ENCODE measurements at regions not wholly inside any gene's neighbourhood (a gene's known extent, or its start where the extent isn't known, plus 50 kb on each side); places are given as distances from the start of the nearest gene placed in this dataset.

- intact Hi-C loops (cut with DNase I), result loop anchor here (10.0 kb wide), 1 partner anchor 366 kb away; no protein-coding TSS in a partner anchor
- Histone ChIP-seq H3K4me3 (no peak overlapping the region), H3K27ac (no peak overlapping the region), H3K9me3 (no peaks in the 10 kb centered on the region), H3K36me3 (no peaks in the 10 kb centered on the region), H3K4me1 (no peaks in the 10 kb centered on the region), H3K27me3 (no peaks in the 10 kb centered on the region)
- DNase-seq (ENCODE audit: low spot score in 2 of 2), result no peak
- TF ChIP-seq CTCF (IDR thresholded peaks at IDR 0.05), result no peak
Measured at GRCh38 chr11:129271030-129271429, 78.9 kb upstream of the ARHGAP32 start.

- TF ChIP-seq CTCF (IDR thresholded peaks at IDR 0.05), result no peak
- Histone ChIP-seq H3K27me3 (no peaks in the 10 kb centered on the region), H3K9me3 (no peaks in the 10 kb centered on the region), H3K27ac (no peak overlapping the region), H3K4me1 (no peaks in the 10 kb centered on the region), H3K4me3 (no peak overlapping the region), H3K36me3 (no peaks in the 10 kb centered on the region)
- no peak for DNase-seq (ENCODE audit: low spot score in 2 of 2)
- intact Hi-C loops (cut with DNase I), result loop anchor here (10.0 kb wide), 1 partner anchor 366 kb away; no protein-coding TSS in a partner anchor
Measured at GRCh38 chr11:129270446-129270845, 78.3 kb upstream of the ARHGAP32 start.

- Histone ChIP-seq H3K4me3 (no peak overlapping the region), H3K27ac (no peak overlapping the region), H3K36me3 (no peaks in the 10 kb centered on the region), H3K27me3 (no peaks in the 10 kb centered on the region), H3K9me3 (no peaks in the 10 kb centered on the region), H3K4me1 (no peaks in the 10 kb centered on the region)
- intact Hi-C loops (cut with DNase I), result no loop called here
- no peak for DNase-seq (ENCODE audit: low spot score in 2 of 2)
- TF ChIP-seq CTCF (IDR thresholded peaks at IDR 0.05), result no peak
Measured at GRCh38 chr11:129268371-129268770, 76.2 kb upstream of the ARHGAP32 start.

GRCh38 chr11:129267716-129268115, 75.6 kb upstream of the ARHGAP32 start:
- H3K36me3 ChIP-seq, result no peaks in the 10 kb centered on the region
- TF ChIP-seq CTCF (IDR thresholded peaks at IDR 0.05), result no peak
- DNase-seq (ENCODE audit: low spot score in 2 of 2), result no peak
- no peaks in the 10 kb centered on the region for H3K4me1 ChIP-seq
- H3K9me3 ChIP-seq, result no peaks in the 10 kb centered on the region
- no peaks in the 10 kb centered on the region for H3K27me3 ChIP-seq
- H3K27ac ChIP-seq, result no peak overlapping the region
- no peak overlapping the region for H3K4me3 ChIP-seq
- intact Hi-C loops (cut with DNase I), result no loop called here

GRCh38 chr11:129266536-129266935, 74.4 kb upstream of the ARHGAP32 start:
- H3K27me3 ChIP-seq, result no peaks in the 10 kb centered on the region
- no peak for DNase-seq (ENCODE audit: low spot score in 2 of 2)
- no peak overlapping the region for H3K4me3 ChIP-seq
- no peak overlapping the region for H3K27ac ChIP-seq
- no peaks in the 10 kb centered on the region for H3K36me3 ChIP-seq
- no peaks in the 10 kb centered on the region for H3K9me3 ChIP-seq
- no peak for TF ChIP-seq CTCF (IDR thresholded peaks at IDR 0.05)
- intact Hi-C loops (cut with DNase I), result no loop called here
- peaks cover 0 to 5% of the 10 kb centered on the region in 2 donors for H3K4me1 ChIP-seq
